ENCODE measurements at regions not wholly inside any gene's neighbourhood (a gene's known extent, or its start where the extent isn't known, plus 50 kb on each side); places are given as distances from the start of the nearest gene placed in this dataset.

DNA sequence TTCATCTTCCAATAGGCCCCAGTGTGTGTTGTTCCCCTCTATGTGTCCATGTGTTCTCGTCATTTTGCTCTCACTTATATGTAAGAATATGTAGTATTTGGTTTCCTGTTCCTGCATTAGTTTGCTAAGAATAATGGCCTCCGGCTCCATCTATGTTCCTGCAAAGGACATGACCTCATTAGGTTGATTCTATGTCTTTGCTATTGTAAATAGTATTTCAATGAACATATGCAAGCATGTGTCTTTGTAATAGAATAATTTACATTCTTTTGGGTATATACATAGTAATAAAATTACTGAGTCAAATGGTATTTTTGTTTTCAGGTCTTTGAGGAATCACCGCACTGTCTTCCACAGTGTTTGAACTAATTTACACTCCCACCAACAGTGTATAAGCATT is 202.9 kb upstream of the KIRREL3 start:
- no peak for DNase-seq (ENCODE audit: low read depth)
- no peak overlapping the region for H3K4me3 ChIP-seq (ENCODE audit: low read depth, low read length)
- TF ChIP-seq, protein P1, sequence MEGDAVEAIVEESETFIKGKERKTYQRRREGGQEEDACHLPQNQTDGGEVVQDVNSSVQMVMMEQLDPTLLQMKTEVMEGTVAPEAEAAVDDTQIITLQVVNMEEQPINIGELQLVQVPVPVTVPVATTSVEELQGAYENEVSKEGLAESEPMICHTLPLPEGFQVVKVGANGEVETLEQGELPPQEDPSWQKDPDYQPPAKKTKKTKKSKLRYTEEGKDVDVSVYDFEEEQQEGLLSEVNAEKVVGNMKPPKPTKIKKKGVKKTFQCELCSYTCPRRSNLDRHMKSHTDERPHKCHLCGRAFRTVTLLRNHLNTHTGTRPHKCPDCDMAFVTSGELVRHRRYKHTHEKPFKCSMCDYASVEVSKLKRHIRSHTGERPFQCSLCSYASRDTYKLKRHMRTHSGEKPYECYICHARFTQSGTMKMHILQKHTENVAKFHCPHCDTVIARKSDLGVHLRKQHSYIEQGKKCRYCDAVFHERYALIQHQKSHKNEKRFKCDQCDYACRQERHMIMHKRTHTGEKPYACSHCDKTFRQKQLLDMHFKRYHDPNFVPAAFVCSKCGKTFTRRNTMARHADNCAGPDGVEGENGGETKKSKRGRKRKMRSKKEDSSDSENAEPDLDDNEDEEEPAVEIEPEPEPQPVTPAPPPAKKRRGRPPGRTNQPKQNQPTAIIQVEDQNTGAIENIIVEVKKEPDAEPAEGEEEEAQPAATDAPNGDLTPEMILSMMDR (IDR thresholded peaks at IDR 0.05; ENCODE audit: insufficient read depth, low read length) = no peak

DNA sequence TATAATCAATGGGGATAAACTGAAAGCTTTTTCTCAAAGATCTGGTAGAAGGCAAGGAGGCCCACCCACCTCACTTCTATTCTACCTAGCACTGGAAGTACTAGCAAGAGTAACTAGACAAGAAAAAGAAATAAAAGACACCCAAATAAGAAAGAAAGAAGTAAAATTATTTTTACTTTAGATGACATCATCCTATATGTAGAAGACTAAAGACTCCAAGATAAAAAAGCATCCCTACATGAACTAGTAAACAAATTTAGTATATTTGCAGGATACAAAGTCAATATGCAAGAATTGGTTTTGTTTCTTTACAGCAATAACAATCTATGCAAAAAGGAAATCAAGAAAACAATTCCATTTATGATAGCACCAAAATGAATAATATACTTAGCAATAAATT is 201.5 kb upstream of the KIRREL3 start:
- TF ChIP-seq, protein P1 (IDR thresholded peaks at IDR 0.05; ENCODE audit: insufficient read depth, low read length) = no peak
- no peak overlapping the region for H3K4me3 ChIP-seq (ENCODE audit: low read depth, low read length)
- no peak for DNase-seq (ENCODE audit: low read depth)

DNA sequence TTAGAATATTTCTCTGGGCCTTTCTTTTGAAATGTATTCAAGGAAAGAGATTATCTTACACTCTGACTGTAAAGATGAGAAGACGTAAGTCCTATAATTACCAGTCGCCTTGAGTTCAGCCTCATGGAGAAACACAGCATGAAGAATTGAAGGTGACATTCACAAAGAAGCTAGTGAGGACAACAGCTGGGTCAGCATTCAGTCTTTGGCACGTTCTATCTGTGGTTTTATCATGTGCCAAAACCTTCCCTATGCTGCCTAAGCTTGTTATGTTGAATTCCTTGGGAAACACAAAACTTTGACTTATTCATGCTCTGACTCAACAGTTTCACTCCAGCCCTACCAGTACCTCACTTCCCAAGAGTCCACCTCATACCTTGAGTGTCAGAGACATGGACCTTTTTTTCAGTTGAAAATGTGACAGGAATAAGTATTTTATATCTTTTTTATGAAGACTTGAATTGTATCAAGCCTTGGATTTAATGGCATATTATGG is 198.8 kb upstream of the KIRREL3 start:
- TF ChIP-seq, protein P1 (IDR thresholded peaks at IDR 0.05; ENCODE audit: insufficient read depth, low read length) = no peak
- no peak for DNase-seq (ENCODE audit: low read depth)
- H3K4me3 ChIP-seq (ENCODE audit: low read depth, low read length) = no peak overlapping the region

DNA sequence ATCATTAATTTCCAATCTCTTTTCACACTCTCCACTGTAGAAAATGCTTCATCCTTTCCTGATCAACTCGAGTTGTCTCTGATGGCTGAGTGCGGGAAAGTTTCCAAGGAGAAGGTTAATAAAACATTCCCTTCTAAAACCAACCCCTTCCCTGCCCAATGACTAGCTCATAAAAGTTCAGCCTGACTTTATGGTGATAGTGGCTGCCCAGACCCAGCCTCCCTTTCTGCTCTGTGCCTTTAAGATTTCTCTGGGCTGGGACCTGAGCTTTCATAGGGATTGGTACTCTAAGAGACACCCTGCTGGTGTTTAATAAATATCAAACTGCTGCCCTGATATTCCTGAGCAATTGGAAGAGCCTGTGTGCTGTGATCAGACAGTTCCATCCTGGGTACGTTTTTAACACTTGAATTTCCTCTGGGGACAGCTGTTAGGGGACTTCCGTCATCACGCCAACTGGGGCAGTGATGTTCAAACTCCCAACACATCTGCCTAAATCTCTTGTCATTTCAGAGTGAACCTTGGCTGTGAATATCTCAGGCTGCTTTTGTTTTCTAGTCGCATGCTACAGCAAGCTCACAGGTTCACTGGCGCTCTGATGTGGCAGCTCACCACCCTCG is 195.0 kb upstream of the KIRREL3 start:
- no peak overlapping the region for H3K4me3 ChIP-seq (ENCODE audit: low read depth, low read length)
- TF ChIP-seq, protein P1 (IDR thresholded peaks at IDR 0.05; ENCODE audit: insufficient read depth, low read length) = no peak
- no peak for DNase-seq (ENCODE audit: low read depth)

DNA sequence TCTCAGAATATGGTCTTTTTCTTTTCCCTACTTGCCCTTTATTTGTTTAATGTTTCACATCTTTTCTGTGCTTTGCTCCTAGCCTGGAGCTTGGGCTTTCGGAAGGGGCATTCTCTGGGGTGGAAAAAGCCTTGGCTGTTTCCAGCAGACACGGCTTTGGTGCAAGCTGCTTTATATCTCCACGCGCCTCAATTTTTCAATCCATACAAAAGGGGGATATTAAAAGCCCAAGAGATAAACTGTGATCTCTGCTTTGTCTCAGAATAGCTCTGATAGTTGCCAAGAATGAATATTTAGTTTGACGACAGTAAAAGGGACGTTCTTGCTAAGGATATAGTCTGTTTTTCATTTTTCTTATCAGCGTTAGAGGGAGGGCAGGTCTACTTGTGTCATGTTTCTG is 194.0 kb upstream of the KIRREL3 start:
- DNase-seq (ENCODE audit: low read depth) = no peak

DNA sequence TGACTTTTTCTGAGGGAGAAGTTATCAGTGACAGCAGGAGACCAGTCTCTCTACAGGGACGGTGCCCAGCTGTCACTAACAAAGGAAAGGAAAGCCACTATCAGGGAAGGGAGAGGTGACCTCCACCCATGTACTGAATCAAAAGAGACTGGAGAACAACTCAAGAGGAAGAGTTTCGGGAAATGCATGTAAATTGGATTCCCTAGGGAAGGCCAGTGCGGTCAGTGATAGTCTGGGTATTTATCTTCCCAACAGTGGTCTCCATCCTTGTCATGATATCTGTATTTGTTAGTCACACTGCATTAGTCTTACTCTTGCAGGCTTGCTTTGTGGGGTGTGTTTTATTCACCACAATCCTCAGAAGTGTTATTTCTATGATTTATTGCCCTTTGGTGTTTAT is 193.4 kb upstream of the KIRREL3 start:
- no peak for DNase-seq (ENCODE audit: low read depth)
- TF ChIP-seq, protein P1 (IDR thresholded peaks at IDR 0.05; ENCODE audit: insufficient read depth, low read length) = no peak

More for the DNA sequence above, 194.0 kb upstream of the KIRREL3 start:
- TF ChIP-seq, protein P1 (IDR thresholded peaks at IDR 0.05; ENCODE audit: insufficient read depth, low read length) = no peak
- H3K4me3 ChIP-seq (ENCODE audit: low read depth, low read length) = no peak overlapping the region

DNA sequence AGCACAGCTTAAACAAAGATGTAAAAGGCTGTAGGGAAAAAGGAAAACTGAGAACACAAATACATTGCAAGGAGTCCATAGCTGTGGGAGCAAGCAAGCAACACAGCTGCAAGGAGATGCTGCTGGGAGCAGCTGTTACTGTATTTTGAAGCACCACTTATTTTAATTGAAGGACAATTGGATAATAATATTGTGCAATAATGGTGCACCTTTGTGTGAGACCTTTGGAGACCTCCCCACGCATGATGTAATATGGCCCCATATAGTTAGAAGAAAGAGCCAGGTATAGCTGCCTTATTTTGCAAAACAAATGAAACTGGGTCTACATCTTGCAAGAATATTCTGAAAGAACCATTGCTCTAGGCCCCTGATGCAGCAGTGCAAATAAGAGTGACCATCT is 191.1 kb upstream of the KIRREL3 start:
- TF ChIP-seq, protein P1 (IDR thresholded peaks at IDR 0.05; ENCODE audit: insufficient read depth, low read length) = no peak
- DNase-seq (ENCODE audit: low read depth) = no peak
- H3K4me3 ChIP-seq (ENCODE audit: low read depth, low read length) = no peak overlapping the region

More for the DNA sequence above, 193.4 kb upstream of the KIRREL3 start:
- H3K4me3 ChIP-seq (ENCODE audit: low read depth, low read length) = no peak overlapping the region

All from fibroblast of the aortic adventitia (primary cell).